ENCODE measurements at regions not wholly inside any gene's neighbourhood (a gene's known extent, or its start where the extent isn't known, plus 50 kb on each side); places are given as distances from the start of the nearest gene placed in this dataset.
A peak's percentile ranks its signal among the peaks of the same experiment; 100 is the strongest.

- H3K4me1 ChIP-seq (ENCODE audit: control insufficient read depth in 1 of 2, extremely low read depth in 1 of 2, insufficient read depth in 2 of 2, low read length in 2 of 2) = peaks cover 20 to 52% of the 10 kb centered on the region in 2 experiments
- no peaks in the 10 kb centered on the region for H3K9me3 ChIP-seq
- peak overlapping the region; percentile 67 to 87 (median 86) for H3K4me3 Mint-ChIP-seq
- H3K4me1 Mint-ChIP-seq = peaks cover 51 to 61% (median 60%) of the 10 kb centered on the region in 3 donors
- no peaks in the 10 kb centered on the region for H3K27me3 ChIP-seq (replicated peaks in 1 of 2; ENCODE audit: control insufficient read depth in 2 of 2, extremely low read depth in 1 of 2, insufficient read depth in 2 of 2, low read length in 1 of 2)
- WGBS (ENCODE audit: insufficient coverage) = 27% methylated on average over 3 of the region's 3 CpGs
- no peaks in the 10 kb centered on the region for H3K9me3 Mint-ChIP-seq
- peak overlapping the region; percentile 83 to 84 for H3K27ac Mint-ChIP-seq
- H3K4me3 ChIP-seq (ENCODE audit: control insufficient read depth in 1 of 2, extremely low read depth in 1 of 2, low read length in 1 of 2) = peak overlapping the region in 1 of 2 donors; percentile 77
- POLR2A ChIA-PET = interaction anchor here in 1 of 2 donors (0.7 to 3.3 kb wide), 2 partner anchors 39 to 41 kb away, joined by 11 to 56 read pairs; a partner anchor contains a TSS
- no peaks in the 10 kb centered on the region for H3K27me3 Mint-ChIP-seq
- H3K27ac ChIP-seq (ENCODE audit: low read length) = peak overlapping the region; percentile 70
- no peaks in the 10 kb centered on the region for H3K36me3 ChIP-seq (ENCODE audit: control insufficient read depth in 2 of 2, extremely low read depth in 1 of 2, insufficient read depth in 1 of 2, low read length in 1 of 2)
- DNase-seq (peak in 1 of 35 experiments; percentile 10), ATAC-seq (replicated peaks in 1 of 4) (no peak)
- CTCF ChIA-PET = no interaction called here
- peaks cover 27% of the 10 kb centered on the region for H3K36me3 Mint-ChIP-seq
These were observed 54.0 kb upstream of the BOLA1 start for GRCh38 chr1:149845416-149845815.

- ATAC-seq (replicated peaks in 1 of 4) (no peak), DNase-seq (peak in 1 of 35 experiments; percentile 3)
- ChIA-PET POLR2A (interaction anchor here in 1 of 2 donors (3.3 kb wide), 1 partner anchor 41 kb away, joined by 56 read pairs; a partner anchor contains a TSS), CTCF (no interaction called here)
- H3K27me3 ChIP-seq (replicated peaks in 1 of 2; ENCODE audit: control insufficient read depth in 2 of 2, extremely low read depth in 1 of 2, insufficient read depth in 2 of 2, low read length in 1 of 2) = no peaks in the 10 kb centered on the region
- H3K36me3 Mint-ChIP-seq = peaks cover 27% of the 10 kb centered on the region
- H3K4me1 Mint-ChIP-seq = peaks cover 51 to 61% (median 60%) of the 10 kb centered on the region in 3 donors
- H3K27ac ChIP-seq (ENCODE audit: low read length) = no peak overlapping the region
- H3K27me3 Mint-ChIP-seq = no peaks in the 10 kb centered on the region
- peak overlapping the region; percentile 83 to 84 for H3K27ac Mint-ChIP-seq
- H3K4me3 ChIP-seq (ENCODE audit: control insufficient read depth in 1 of 2, extremely low read depth in 1 of 2, low read length in 1 of 2) = no peak overlapping the region
- no peaks in the 10 kb centered on the region for H3K9me3 Mint-ChIP-seq
- no peaks in the 10 kb centered on the region for H3K36me3 ChIP-seq (ENCODE audit: control insufficient read depth in 2 of 2, extremely low read depth in 1 of 2, insufficient read depth in 1 of 2, low read length in 1 of 2)
- peaks cover 20 to 52% of the 10 kb centered on the region in 2 experiments for H3K4me1 ChIP-seq (ENCODE audit: control insufficient read depth in 1 of 2, extremely low read depth in 1 of 2, insufficient read depth in 2 of 2, low read length in 2 of 2)
- no peaks in the 10 kb centered on the region for H3K9me3 ChIP-seq
- WGBS (ENCODE audit: insufficient coverage) = no CpG with 5 or more reads among the region's 3 CpGs
- peak overlapping the region; percentile 67 to 87 (median 86) for H3K4me3 Mint-ChIP-seq
These were observed 53.3 kb upstream of the BOLA1 start for GRCh38 chr1:149846042-149846441.

- 71% methylated on average over 1 of the region's 3 CpGs for WGBS (ENCODE audit: insufficient coverage)
- ATAC-seq (replicated peaks in 1 of 4) (no peak), DNase-seq (no peak)
- H3K4me3 ChIP-seq (ENCODE audit: control insufficient read depth in 1 of 2, extremely low read depth in 1 of 2, low read length in 1 of 2) = no peak overlapping the region
- H3K4me1 ChIP-seq (ENCODE audit: control insufficient read depth in 1 of 2, extremely low read depth in 1 of 2, insufficient read depth in 2 of 2, low read length in 2 of 2) = peaks cover 20 to 52% of the 10 kb centered on the region in 2 experiments
- no peaks in the 10 kb centered on the region for H3K27me3 Mint-ChIP-seq
- H3K27ac Mint-ChIP-seq = peak overlapping the region; percentile 55 to 79
- H3K4me1 Mint-ChIP-seq = peaks cover 51 to 61% (median 60%) of the 10 kb centered on the region in 3 donors
- H3K27me3 ChIP-seq (replicated peaks in 1 of 2; ENCODE audit: control insufficient read depth in 2 of 2, extremely low read depth in 1 of 2, insufficient read depth in 2 of 2, low read length in 1 of 2) = no peaks in the 10 kb centered on the region
- peaks cover 27% of the 10 kb centered on the region for H3K36me3 Mint-ChIP-seq
- no peaks in the 10 kb centered on the region for H3K36me3 ChIP-seq (ENCODE audit: control insufficient read depth in 2 of 2, extremely low read depth in 1 of 2, insufficient read depth in 1 of 2, low read length in 1 of 2)
- ChIA-PET CTCF (no interaction called here), POLR2A (no interaction called here)
- no peaks in the 10 kb centered on the region for H3K9me3 Mint-ChIP-seq
- no peaks in the 10 kb centered on the region for H3K9me3 ChIP-seq
- H3K27ac ChIP-seq (ENCODE audit: low read length) = no peak overlapping the region
- peak overlapping the region in 2 of 3 donors; percentile 66 to 85 for H3K4me3 Mint-ChIP-seq
These were observed 52.5 kb upstream of the BOLA1 start for GRCh38 chr1:149846593-149847466.

- H3K4me1 Mint-ChIP-seq = peaks cover 51 to 60% (median 59%) of the 10 kb centered on the region in 3 donors
- Histone ChIP-seq H3K4me3 (ENCODE audit: control insufficient read depth in 1 of 2, extremely low read depth in 1 of 2, low read length in 1 of 2) (no peak overlapping the region), H3K27ac (ENCODE audit: low read length) (peak overlapping the region; percentile 10), H3K9me3 (no peaks in the 10 kb centered on the region), H3K36me3 (ENCODE audit: control insufficient read depth in 2 of 2, extremely low read depth in 1 of 2, insufficient read depth in 1 of 2, low read length in 1 of 2) (no peaks in the 10 kb centered on the region), H3K4me1 (ENCODE audit: control insufficient read depth in 1 of 2, extremely low read depth in 1 of 2, insufficient read depth in 2 of 2, low read length in 2 of 2) (peaks cover 20 to 52% of the 10 kb centered on the region in 2 experiments), H3K27me3 (replicated peaks in 1 of 2; ENCODE audit: control insufficient read depth in 2 of 2, extremely low read depth in 1 of 2, insufficient read depth in 2 of 2, low read length in 1 of 2) (no peaks in the 10 kb centered on the region)
- POLR2A ChIA-PET = interaction anchor here (1.1 to 2.2 kb wide), 3 partner anchors 35 to 39 kb away, joined by 3 to 26 read pairs (median 13); a partner anchor contains a TSS
- no peaks in the 10 kb centered on the region for H3K27me3 Mint-ChIP-seq
- CTCF ChIA-PET = no interaction called here
- H3K36me3 Mint-ChIP-seq = peaks cover 27% of the 10 kb centered on the region
- peak overlapping the region; percentile 85 to 91 for H3K27ac Mint-ChIP-seq
- no peak for ATAC-seq (replicated peaks in 1 of 4)
- H3K9me3 Mint-ChIP-seq = no peaks in the 10 kb centered on the region
- H3K4me3 Mint-ChIP-seq = peak overlapping the region; percentile 85 to 92 (median 86)
- WGBS (ENCODE audit: insufficient coverage) = 25% methylated on average over 1 of the region's 3 CpGs
- peak in 2 of 35 experiments; percentile 0 to 6 for DNase-seq
These were observed 50.8 kb upstream of the BOLA1 start for GRCh38 chr1:149848340-149849110.

- H3K9me3 ChIP-seq = no peaks in the 10 kb centered on the region
- WGBS (ENCODE audit: insufficient coverage) = 0% methylated on average over 2 of the region's 10 CpGs
- no peaks in the 10 kb centered on the region for H3K36me3 ChIP-seq (ENCODE audit: control insufficient read depth in 2 of 2, extremely low read depth in 1 of 2, insufficient read depth in 1 of 2, low read length in 1 of 2)
- Mint-ChIP-seq H3K4me1 (peaks cover 51 to 55% (median 55%) of the 10 kb centered on the region in 3 donors), H3K4me3 (peak overlapping the region; percentile 85 to 92 (median 86)), H3K9me3 (no peaks in the 10 kb centered on the region), H3K36me3 (peaks cover 27% of the 10 kb centered on the region), H3K27ac (peak overlapping the region; percentile 85 to 91), H3K27me3 (no peaks in the 10 kb centered on the region)
- DNase-seq = no peak
- ATAC-seq (replicated peaks in 1 of 4) = no peak
- H3K27ac ChIP-seq (ENCODE audit: low read length) = peak overlapping the region; percentile 72
- POLR2A ChIA-PET = interaction anchor here (1.1 to 2.2 kb wide), 3 partner anchors 34 to 38 kb away, joined by 3 to 26 read pairs (median 13); a partner anchor contains a TSS
- peaks cover 20 to 52% of the 10 kb centered on the region in 2 experiments for H3K4me1 ChIP-seq (ENCODE audit: control insufficient read depth in 1 of 2, extremely low read depth in 1 of 2, insufficient read depth in 2 of 2, low read length in 2 of 2)
- peak overlapping the region; percentile 63 to 75 for H3K4me3 ChIP-seq (ENCODE audit: control insufficient read depth in 1 of 2, extremely low read depth in 1 of 2, low read length in 1 of 2)
- CTCF ChIA-PET = no interaction called here
- no peaks in the 10 kb centered on the region for H3K27me3 ChIP-seq (replicated peaks in 1 of 2; ENCODE audit: control insufficient read depth in 2 of 2, extremely low read depth in 1 of 2, insufficient read depth in 2 of 2, low read length in 1 of 2)
These were observed 50.0 kb upstream of the BOLA1 start for GRCh38 chr1:149849111-149849946.

All from T-cell (primary cell).